ENCODE measurements at regions not wholly inside any gene's neighbourhood (a gene's known extent, or its start where the extent isn't known, plus 50 kb on each side); places are given as distances from the start of the nearest gene placed in this dataset.

- Histone ChIP-seq H2AFZ (replicated peaks; ENCODE audit: low read length, poor library complexity) (no peak overlapping the region), H3K4me2 (ENCODE audit: low read depth, low read length) (no peak overlapping the region), H3K9ac (ENCODE audit: low read depth, low read length) (no peak overlapping the region), H2BK15ac (ENCODE audit: low read depth, low read length) (no peak overlapping the region), H3K9me3 (ENCODE audit: control insufficient read depth, insufficient read depth, low read length) (peaks cover 11% of the 10 kb centered on the region), H3K4me3 (ENCODE audit: insufficient read depth, low read depth, low read length) (no peak overlapping the region), H2AK5ac (ENCODE audit: low read depth, low read length) (no peak overlapping the region), H2BK120ac (ENCODE audit: low read depth, low read length) (no peak overlapping the region), H3K4ac (ENCODE audit: low read depth, low read length) (no peak overlapping the region), H3K23ac (ENCODE audit: low read depth, low read length) (no peak overlapping the region), H3K27me3 (ENCODE audit: control insufficient read depth, insufficient read depth, low read length) (no peaks in the 10 kb centered on the region), H3K56ac (ENCODE audit: extremely low read depth, insufficient read depth, low read length) (no peak overlapping the region), H2BK5ac (ENCODE audit: low read depth, low read length, poor library complexity, severe bottlenecking) (no peak overlapping the region), H2BK20ac (ENCODE audit: low read depth, low read length) (no peak overlapping the region), H4K91ac (ENCODE audit: insufficient read depth, low read depth, low read length) (no peak overlapping the region), H3K9me1 (ENCODE audit: insufficient read depth, low read length) (no peaks in the 10 kb centered on the region), H4K5ac (ENCODE audit: low read depth, low read length) (no peak overlapping the region), H3K79me1 (ENCODE audit: low read depth in 1 of 2, low read length in 2 of 2) (no peaks in the 10 kb centered on the region), H3K4me1 (ENCODE audit: control insufficient read depth, insufficient read depth, low read length) (no peaks in the 10 kb centered on the region), H3K27ac (ENCODE audit: insufficient read depth, low read length) (no peak overlapping the region), H4K20me1 (ENCODE audit: insufficient read depth, low read length) (no peaks in the 10 kb centered on the region), H3K36me3 (ENCODE audit: control insufficient read depth, insufficient read depth, low read length) (no peaks in the 10 kb centered on the region), H2AK9ac (replicated peaks; ENCODE audit: low read depth, low read length, poor library complexity) (no peak overlapping the region), H3K14ac (replicated peaks; ENCODE audit: low read depth, low read length) (no peak overlapping the region), H4K8ac (ENCODE audit: low read depth in 2 of 2, low read length in 2 of 2) (no peak overlapping the region), H3K18ac (ENCODE audit: low read depth, low read length) (no peak overlapping the region)
- intact Hi-C loops (cut with micrococcal nuclease) = no loop called here
- DNase-seq (no peak), ATAC-seq (ENCODE audit: low read depth) (no peak)
- no peak for TF ChIP-seq RFX5 (IDR thresholded peaks at IDR 0.05; ENCODE audit: low read depth, low read length)
- no peak for TF ChIP-seq CHD1 (IDR thresholded peaks at IDR 0.05; ENCODE audit: low read depth, low read length)
- TF ChIP-seq MAZ (IDR thresholded peaks at IDR 0.05; ENCODE audit: borderline replicate concordance, low read depth, low read length) = no peak
- no peak for TF ChIP-seq MXI1 (IDR thresholded peaks at IDR 0.05; ENCODE audit: borderline replicate concordance, low read depth, low read length)
- TF ChIP-seq RCOR1 (IDR thresholded peaks at IDR 0.05; ENCODE audit: insufficient replicate concordance, low read length) = no peak
- no peak for TF ChIP-seq BHLHE40 (IDR thresholded peaks at IDR 0.05; ENCODE audit: low read depth, low read length)
- no peak for TF ChIP-seq ELK1 (IDR thresholded peaks at IDR 0.05; ENCODE audit: borderline replicate concordance, low read depth, low read length)
- TF ChIP-seq MAFK (IDR thresholded peaks at IDR 0.05; ENCODE audit: low read depth, low read length) = no peak
- no peak for TF ChIP-seq RAD21 (IDR thresholded peaks at IDR 0.05; ENCODE audit: low read length)
- TF ChIP-seq CEBPB (IDR thresholded peaks at IDR 0.05; ENCODE audit: low read depth, low read length) = no peak
- TF ChIP-seq SMC3 (IDR thresholded peaks at IDR 0.05; ENCODE audit: low read depth, low read length) = no peak
- TF ChIP-seq FOS (IDR thresholded peaks at IDR 0.05; ENCODE audit: low read depth, low read length) = no peak
- TF ChIP-seq USF2 (IDR thresholded peaks at IDR 0.05; ENCODE audit: low read depth, low read length) = no peak
- no peak for TF ChIP-seq NFE2L2 (IDR thresholded peaks at IDR 0.05; ENCODE audit: low read depth, low read length)
- no peak for TF ChIP-seq POLR2A (IDR thresholded peaks at IDR 0.05; ENCODE audit: low read depth, low read length)
- TF ChIP-seq CTCF (conservative IDR thresholded peaks at IDR 0.05; ENCODE audit: low read depth, low read length) = no peak
- ChIA-PET POLR2A (ENCODE audit: unreplicated experiment) (no interaction called here), CTCF (no interaction called here)
- dilution Hi-C loops (cut with HindIII; ENCODE audit: low sequenced_read_pairs, unreplicated experiment) = no loop called here
- no TSS peak for BruUV-seq (replicated peaks)
- WGBS, 2 experiments (ENCODE audit: extremely low coverage in 2 of 2, insufficient read length in 1 of 2) = no CpG with 5 or more reads among the region's 8 CpGs
- in situ Hi-C loops (cut with MboI; ENCODE audit: low sequenced_read_pairs) = no loop called here
Observed at GRCh38 chr3:167110901-167111300, 269.2 kb downstream of the ZBBX start.

Measured in IMR-90 (cell line).